HG02938 (cell line): ENCODE measurements at regions not wholly inside any gene's neighbourhood (a gene's known extent, or its start where the extent isn't known, plus 50 kb on each side); places are given as distances from the start of the nearest gene placed in this dataset.
"Not testable (repeated sequence)": the region's sequence is repeated elsewhere in the genome, so short reads cannot be mapped to it uniquely, and the experiment has no call there.

Experiments used
- ATAC-seq: cut with Tn5 transposase; IDR thresholded peaks from one replicate; pipeline ENCODE4 v1.9.1; 2021; ENCODE audit warnings: mild to moderate bottlenecking, moderate library complexity; ENCODE audit not compliant: unreplicated experiment

DNA sequence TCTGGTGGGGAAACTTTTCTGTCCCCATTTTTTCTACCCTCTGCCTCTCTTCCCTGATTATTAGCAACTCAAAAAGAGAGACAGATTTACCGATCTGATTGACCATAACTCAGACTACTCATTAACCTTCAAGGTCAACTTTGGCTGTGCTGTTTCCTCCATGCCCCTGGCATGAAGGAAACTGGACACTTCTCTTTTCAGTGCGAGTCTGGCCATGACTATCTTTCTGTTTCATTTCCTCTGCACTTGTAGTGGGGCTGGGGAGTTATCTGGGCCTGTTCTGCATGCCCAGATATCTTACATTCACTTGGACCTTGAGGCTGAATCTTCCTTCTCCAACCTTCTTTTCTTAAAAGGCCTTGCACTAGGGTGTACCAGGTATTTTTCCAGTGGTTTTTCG, 76.9 kb upstream of the SLCO2A1 start:
- peak; percentile 84 for ATAC-seq

DNA sequence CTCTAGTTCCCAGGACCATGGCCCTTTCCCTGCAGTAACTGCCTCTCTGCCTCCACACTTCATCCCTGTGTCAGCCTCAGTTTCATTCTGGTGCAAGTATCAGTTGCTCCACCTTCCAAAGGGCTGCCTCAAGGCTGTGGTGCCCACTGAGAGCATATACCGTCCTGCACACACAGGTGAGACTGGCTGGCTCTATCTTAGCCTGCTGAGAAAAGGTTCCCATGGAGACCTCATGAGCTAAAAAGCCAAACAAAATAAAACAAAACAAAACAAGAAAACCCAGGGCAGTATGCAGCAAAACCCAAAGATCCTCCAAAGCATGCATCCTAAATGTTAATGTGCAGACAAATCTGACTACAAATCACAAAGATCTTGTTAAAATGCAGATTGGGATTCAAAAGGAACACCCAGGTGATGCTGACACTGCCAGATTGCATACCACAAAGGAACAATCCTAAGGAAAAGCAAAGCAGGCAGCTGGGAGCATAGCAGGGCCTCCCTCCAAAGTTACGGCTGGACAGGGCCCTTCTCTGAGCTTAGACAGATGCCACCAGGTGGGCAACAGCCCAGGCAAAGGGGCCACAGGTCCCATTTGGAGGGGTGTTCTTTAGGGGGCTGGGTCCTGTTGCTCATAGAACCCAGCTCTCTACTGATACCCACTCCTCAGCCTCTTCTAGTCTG, 76.3 kb upstream of the SLCO2A1 start:
- ATAC-seq = no peak

- ATAC-seq = no peak
Measured at GRCh38 chr3:134104031-134104430, 74.3 kb upstream of the SLCO2A1 start.

DNA sequence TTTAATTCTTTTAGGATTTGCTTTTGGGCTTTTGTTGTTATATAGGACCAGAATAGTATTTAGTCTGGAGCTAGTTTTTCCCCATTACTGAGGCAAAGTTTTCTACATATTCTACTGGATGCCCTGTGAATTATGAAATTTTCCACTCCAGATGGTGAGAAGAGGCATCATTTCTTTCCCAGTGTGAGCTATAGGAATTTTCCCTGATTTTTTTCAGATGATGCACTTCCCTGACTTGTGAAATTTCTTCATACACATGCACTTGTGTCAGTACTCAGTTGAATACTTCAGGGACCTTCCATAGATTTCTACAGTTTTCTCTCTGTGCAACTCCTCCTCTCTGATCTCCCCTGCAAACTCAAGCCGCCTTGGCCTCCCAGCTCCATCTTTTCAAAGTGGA, 73.7 kb upstream of the SLCO2A1 start:
- ATAC-seq = no peak

DNA sequence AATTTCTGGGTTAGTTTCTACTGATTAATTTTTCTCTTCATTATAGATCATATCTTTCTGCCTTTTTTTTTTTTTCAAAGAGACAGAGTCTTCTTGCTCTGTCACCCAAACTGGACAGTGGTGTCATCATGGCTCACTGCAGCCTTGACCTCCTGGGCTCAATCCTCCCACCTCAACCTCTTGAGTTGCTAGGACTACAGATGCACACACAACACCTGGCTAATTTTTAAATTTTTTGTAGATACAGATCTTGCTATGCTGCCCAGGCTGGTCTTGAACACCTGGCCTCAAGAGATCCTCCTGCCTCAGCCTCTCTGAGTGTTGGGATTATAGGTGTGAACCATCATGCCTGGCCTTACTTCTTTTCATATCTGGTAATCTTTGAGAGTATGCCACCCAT, 73.3 kb upstream of the SLCO2A1 start:
- ATAC-seq = no peak

DNA sequence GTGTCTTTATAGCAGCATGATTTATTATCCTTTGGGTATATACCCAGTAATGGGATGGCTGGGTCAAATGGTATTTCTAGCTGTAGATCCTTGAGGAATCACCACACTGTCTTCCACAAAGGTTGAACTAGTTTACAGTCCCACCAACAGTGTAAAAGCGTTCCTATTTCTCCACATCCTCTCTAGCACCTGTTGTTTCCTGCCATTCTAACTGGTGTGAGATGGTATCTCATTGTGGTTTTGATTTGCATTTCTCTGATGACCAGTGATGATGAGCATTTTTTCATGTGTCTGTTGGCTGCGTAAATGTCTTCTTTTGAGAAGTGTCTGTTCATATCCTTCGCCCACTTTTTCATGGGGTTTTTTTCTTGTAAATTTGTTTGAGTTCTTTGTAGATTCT, 66.5 kb upstream of the SLCO2A1 start:
- ATAC-seq = not testable (repeated sequence)

GRCh38 chr3:134095005-134095404, 65.3 kb upstream of the SLCO2A1 start:
- ATAC-seq = no peak

GRCh38 chr3:134094491-134094890, 64.8 kb upstream of the SLCO2A1 start:
- no peak for ATAC-seq

DNA sequence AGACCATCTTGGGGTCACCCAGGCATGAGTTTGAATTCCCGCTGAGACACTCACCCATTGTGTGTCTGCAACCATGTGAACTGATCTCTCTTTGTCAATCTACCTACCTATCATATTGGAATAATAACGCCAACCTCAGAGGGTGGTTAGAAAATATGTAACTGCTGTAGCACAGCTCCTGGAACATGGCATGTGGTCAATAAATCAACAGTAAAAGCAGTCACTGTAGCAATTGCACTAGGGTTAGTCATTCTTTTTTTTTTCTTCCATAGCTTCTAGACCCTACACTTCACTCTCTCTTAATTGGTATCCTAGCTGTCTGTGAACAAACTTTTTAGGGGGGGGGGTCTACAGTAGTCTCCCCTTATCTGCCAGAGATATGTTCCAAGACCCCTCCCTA, 64.2 kb upstream of the SLCO2A1 start:
- no peak for ATAC-seq

DNA sequence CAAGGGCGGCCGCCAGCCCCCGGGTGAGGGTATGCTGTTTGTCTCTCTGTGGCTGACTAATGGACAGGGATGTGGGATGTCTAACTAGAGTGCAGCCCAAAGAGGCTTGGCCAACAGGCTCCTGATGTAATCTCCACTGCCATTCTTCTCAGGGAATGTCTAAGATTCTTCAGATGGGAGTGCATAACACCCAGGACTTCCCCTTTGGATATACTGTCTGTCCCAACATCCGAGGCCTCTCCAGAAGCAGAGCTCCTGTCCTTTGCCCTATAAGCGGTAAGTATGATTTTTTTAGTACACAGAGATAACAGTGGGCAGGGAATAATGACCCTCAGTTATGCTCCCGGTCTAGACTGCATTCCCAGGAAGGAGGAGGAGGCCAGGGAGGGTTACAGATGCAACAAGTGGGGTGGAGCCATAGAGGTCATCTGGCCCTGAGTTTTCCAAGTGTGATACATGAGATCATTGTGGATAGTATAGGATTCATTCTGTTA, 62.5 kb upstream of the SLCO2A1 start:
- ATAC-seq = no peak

DNA sequence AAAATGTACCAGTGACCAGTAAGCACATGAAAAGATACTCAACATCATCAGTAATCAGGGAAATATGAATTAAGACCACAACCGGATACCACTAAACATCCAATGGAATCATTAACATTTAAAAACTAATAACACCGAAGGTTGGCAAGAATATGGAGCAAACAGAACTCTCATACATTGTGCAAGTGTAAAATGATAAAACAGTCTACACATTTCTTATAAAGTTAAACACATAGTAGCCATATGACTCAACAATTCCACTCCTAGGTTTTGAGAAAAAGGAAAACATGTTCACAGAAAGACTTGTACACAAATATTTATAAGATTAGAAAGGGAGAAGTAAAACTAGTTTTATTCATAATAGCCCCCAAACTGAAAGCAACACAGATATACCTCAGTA, 60.3 kb upstream of the SLCO2A1 start:
- ATAC-seq = no peak

DNA sequence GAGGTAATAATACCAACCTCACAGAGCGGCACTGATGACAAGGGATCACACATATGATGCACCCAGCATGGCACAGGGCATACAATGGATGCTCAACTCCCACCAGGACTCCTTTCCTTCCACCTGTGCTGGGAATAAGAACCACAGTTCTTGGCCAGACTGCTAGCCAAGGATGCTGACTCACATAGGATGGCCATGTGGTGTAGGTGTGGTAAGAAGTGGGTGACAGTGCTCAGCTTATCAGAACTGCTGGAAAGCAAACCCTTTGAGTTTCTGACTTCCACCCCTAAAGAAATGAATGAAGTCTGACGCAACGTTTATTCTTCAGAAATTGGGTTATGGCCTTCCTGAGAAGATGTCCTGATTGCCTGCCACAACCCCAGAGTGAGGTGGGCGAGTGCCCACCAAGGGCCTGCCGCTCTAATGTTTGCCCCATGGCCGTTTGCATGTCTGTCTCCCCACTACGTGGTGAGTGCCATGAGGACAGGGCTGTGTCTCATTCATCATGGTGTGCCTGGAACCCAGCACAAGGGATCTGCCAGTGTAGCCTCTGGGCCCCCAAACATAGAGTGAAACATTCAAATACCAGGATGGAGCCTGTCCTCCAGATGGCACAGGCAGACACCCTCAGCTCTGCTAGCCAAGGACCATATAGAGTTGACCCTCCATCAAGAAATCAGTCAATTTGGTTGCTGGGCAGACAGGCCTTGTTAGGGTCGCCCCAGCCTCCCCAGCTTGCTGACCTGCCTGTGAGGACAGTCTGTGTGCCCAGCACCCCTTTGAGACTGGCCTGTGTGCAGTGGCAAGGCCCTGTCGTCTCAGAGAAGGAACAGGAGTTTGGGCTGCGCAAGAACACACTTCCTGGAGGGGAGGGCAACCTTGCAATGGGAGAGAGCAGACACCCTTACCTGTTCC, 57.6 kb upstream of the SLCO2A1 start:
- no peak for ATAC-seq

- no peak for ATAC-seq
Measured at GRCh38 chr3:134086616-134087015, 56.9 kb upstream of the SLCO2A1 start.

DNA sequence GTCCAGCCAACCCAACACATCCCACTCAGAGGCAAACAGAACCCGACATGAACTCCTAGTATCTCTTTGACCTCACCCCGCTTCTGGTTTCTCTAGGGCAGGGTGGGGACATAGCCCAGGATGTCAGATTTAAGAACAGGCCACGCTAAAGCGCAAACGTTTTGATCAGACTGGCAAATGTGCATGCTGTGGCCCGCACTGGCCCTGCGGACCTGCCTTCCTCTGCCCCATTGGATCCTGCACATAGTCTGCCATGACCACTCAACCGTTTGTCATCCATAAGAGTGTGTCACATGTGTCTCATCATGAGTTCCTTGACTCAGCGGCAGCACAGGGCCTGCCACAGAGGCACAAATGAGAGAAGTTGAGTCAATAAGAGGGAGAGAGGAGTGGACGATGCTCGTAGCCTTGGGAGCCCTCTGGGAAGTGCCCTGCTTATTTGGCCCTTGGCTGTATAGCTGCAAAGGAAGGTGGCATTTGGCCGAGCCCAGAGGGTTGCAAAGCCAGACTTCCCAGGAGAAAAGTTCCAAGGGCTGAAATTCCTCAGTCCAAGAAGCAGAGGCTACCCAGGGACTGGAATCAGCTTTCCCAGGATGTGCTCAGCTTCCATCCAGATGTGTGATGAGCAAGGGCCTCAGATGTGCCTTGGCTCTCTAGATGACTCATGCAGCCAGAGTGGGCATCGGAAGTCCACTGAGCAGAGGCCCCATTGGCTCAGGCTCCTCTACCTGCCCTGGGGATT, 55.5 kb upstream of the SLCO2A1 start:
- no peak for ATAC-seq

DNA sequence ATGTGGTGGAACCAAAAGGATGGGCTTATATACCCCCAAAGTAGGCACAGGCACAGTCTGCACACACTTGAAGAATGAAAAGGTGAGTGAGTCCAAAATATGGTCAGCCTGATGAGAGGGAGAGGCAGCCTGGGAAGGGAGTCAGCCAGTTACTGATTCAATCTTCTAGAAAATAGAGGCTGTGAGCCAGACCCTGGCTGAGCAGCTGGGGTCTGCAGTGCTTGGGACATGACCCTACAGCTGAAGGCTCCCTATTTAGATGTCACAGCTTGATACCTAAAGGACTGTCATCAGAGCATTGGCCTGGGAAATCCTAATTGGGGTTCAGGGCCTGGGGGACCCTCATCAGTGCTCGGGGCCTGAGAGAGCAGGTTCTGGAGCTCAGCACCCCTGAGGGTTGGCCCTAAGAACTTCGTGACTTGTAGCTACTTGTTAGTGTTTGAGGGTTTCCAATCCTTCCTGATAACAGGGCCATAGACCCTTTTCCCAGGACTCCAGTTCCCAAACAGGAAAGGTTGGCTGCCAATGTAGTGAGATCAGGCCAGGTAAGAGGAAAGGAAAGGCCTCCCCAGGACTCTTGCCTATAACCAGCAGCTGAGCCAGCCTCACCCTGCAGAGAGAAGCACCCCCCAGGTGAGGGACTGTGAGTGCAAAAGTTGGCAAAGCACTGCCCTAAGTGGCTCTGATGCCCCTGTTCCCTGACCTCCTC, 54.7 kb upstream of the SLCO2A1 start:
- no peak for ATAC-seq

DNA sequence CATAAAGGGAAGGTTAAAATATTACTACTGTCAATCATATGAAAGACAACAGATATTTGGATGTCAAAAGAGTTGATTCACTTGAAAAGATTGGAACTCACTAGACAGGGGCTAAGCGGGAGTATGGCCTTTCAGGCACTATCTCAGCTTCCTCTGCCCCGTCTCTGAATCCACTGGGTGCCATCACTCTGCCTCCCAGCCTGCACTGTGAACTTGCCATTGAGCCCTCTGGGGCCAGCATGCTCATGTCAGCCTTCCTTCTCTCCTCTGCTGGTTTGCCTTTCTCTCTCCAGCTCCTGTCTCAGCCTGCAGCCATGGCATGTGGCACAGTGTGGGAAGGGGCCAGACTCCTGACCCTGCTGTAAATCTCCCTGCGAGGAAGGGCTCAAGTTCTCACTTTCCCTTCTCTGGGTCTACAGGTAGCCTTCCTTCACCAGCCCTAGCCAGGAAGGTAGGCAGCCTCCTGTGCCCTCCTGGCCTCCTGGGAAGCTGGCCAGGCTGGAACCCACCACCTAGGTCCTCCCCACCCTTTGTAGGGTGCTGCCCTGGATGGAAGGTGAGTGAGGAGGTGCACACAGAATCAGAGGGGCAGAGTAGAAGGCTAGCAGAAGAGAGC, 54.0 kb upstream of the SLCO2A1 start:
- ATAC-seq = no peak

- ATAC-seq = no peak
Measured at GRCh38 chr3:134083008-134083407, 53.3 kb upstream of the SLCO2A1 start.

- ATAC-seq = no peak
Measured at GRCh38 chr3:134082582-134082981, 52.9 kb upstream of the SLCO2A1 start.

GRCh38 chr3:134081211-134081610, 51.5 kb upstream of the SLCO2A1 start:
- ATAC-seq = no peak

GRCh38 chr3:134080761-134081160, 51.0 kb upstream of the SLCO2A1 start:
- no peak for ATAC-seq
